ENCODE measurements at regions not wholly inside any gene's neighbourhood (a gene's known extent, or its start where the extent isn't known, plus 50 kb on each side); places are given as distances from the start of the nearest gene placed in this dataset.
"Not testable (repeated sequence)": the region's sequence is repeated elsewhere in the genome, so short reads cannot be mapped to it uniquely, and the experiment has no call there.

- DNase-seq = no peak
These were observed 51.2 kb upstream of the SGCE start for GRCh38 chr7:94706996-94707740.

- DNase-seq = no peak
These were observed 54.3 kb upstream of the SGCE start for GRCh38 chr7:94710256-94710655.

- DNase-seq = not testable (repeated sequence)
These were observed 66.4 kb upstream of the SGCE start for GRCh38 chr7:94722360-94722759.

GRCh38 chr7:94728893-94729292, 73.0 kb upstream of the SGCE start:
- not testable (repeated sequence) for DNase-seq

GRCh38 chr7:94738071-94738470, 82.1 kb upstream of the SGCE start:
- DNase-seq = no peak

GRCh38 chr7:94739180-94739579, 83.2 kb upstream of the SGCE start:
- no peak for DNase-seq

GRCh38 chr7:94740509-94740908, 84.6 kb upstream of the SGCE start:
- no peak for DNase-seq

GRCh38 chr7:94741179-94741578, 85.2 kb upstream of the SGCE start:
- DNase-seq = no peak

GRCh38 chr7:94748376-94748775, 92.4 kb upstream of the SGCE start:
- no peak for DNase-seq

- DNase-seq = no peak
These were observed 104.6 kb upstream of the SGCE start for GRCh38 chr7:94760446-94761100.

- DNase-seq = peak in 1 of 2 experiments; percentile 6
These were observed 105.5 kb upstream of the SGCE start for GRCh38 chr7:94761451-94761850.

GRCh38 chr7:94763268-94763667, 107.3 kb upstream of the SGCE start:
- no peak for DNase-seq

- DNase-seq = no peak
These were observed 113.8 kb upstream of the SGCE start for GRCh38 chr7:94769724-94770123.

GRCh38 chr7:94778711-94779459, 123.0 kb upstream of the SGCE start:
- no peak for DNase-seq

- no peak for DNase-seq
These were observed 123.9 kb upstream of the SGCE start for GRCh38 chr7:94779861-94780260.

- DNase-seq = no peak
These were observed 125.3 kb upstream of the SGCE start for GRCh38 chr7:94781236-94781635.

- no peak for DNase-seq
These were observed 124.6 kb upstream of the PPP1R9A start for GRCh38 chr7:94782777-94783176.

- no peak for DNase-seq
These were observed 120.1 kb upstream of the PPP1R9A start for GRCh38 chr7:94787285-94787684.

- not testable (repeated sequence) for DNase-seq
These were observed 119.0 kb upstream of the PPP1R9A start for GRCh38 chr7:94788378-94788777.

- DNase-seq = no peak
These were observed 115.2 kb upstream of the PPP1R9A start for GRCh38 chr7:94792241-94792640.

- DNase-seq = not testable (repeated sequence)
These were observed 110.0 kb upstream of the PPP1R9A start for GRCh38 chr7:94797404-94797803.

- DNase-seq = no peak
These were observed 103.6 kb upstream of the PPP1R9A start for GRCh38 chr7:94803821-94804220.

- not testable (repeated sequence) for DNase-seq
These were observed 98.7 kb upstream of the PPP1R9A start for GRCh38 chr7:94808673-94809072.

GRCh38 chr7:94810496-94810895, 96.9 kb upstream of the PPP1R9A start:
- no peak for DNase-seq
